GM18511 (cell line): ENCODE measurements at regions not wholly inside any gene's neighbourhood (a gene's known extent, or its start where the extent isn't known, plus 50 kb on each side); places are given as distances from the start of the nearest gene placed in this dataset.
"Not testable (repeated sequence)": the region's sequence is repeated elsewhere in the genome, so short reads cannot be mapped to it uniquely, and the experiment has no call there.

Experiments used
- ATAC-seq: cut with Tn5 transposase; IDR thresholded peaks from one replicate; pipeline ENCODE4 v1.9.1; 2021; ENCODE audit warnings: mild to moderate bottlenecking, moderate library complexity; ENCODE audit not compliant: unreplicated experiment

GRCh38 chr21:31609081-31609480 lies 50.4 kb upstream of the SOD1 start:
- ATAC-seq = no peak

- ATAC-seq = no peak
These were observed 51.7 kb upstream of the SOD1 start for GRCh38 chr21:31607791-31608190.

GRCh38 chr21:31606081-31606874 lies 53.2 kb upstream of the SOD1 start:
- ATAC-seq = no peak

- peak; percentile 75 for ATAC-seq
These were observed 54.8 kb upstream of the SOD1 start for GRCh38 chr21:31604591-31605190.

GRCh38 chr21:31599563-31599962 lies 59.9 kb upstream of the SOD1 start:
- no peak for ATAC-seq

GRCh38 chr21:31599013-31599412 lies 60.5 kb upstream of the SOD1 start:
- no peak for ATAC-seq

- no peak for ATAC-seq
These were observed 61.8 kb upstream of the SOD1 start for GRCh38 chr21:31597683-31598082.

- ATAC-seq = no peak
These were observed 63.4 kb upstream of the SOD1 start for GRCh38 chr21:31596055-31596454.

GRCh38 chr21:31594726-31595125 lies 64.8 kb upstream of the SOD1 start:
- no peak for ATAC-seq

GRCh38 chr21:31594279-31594678 lies 65.2 kb upstream of the SOD1 start:
- ATAC-seq = no peak

GRCh38 chr21:31592963-31593560 lies 66.4 kb upstream of the SOD1 start:
- ATAC-seq = no peak

- ATAC-seq = no peak
These were observed 67.0 kb upstream of the SOD1 start for GRCh38 chr21:31592516-31592915.

- no peak for ATAC-seq
These were observed 69.7 kb upstream of the SOD1 start for GRCh38 chr21:31589820-31590219.

GRCh38 chr21:31586118-31586517 lies 73.4 kb upstream of the SOD1 start:
- no peak for ATAC-seq

- not testable (repeated sequence) for ATAC-seq
These were observed 75.6 kb upstream of the SOD1 start for GRCh38 chr21:31583937-31584336.

GRCh38 chr21:31583498-31583897 lies 76.0 kb upstream of the SOD1 start:
- ATAC-seq = no peak

- ATAC-seq = peak; percentile 78
These were observed 78.6 kb upstream of the SOD1 start for GRCh38 chr21:31580866-31581276.

- ATAC-seq = no peak
These were observed 82.2 kb upstream of the SOD1 start for GRCh38 chr21:31577271-31577670.

GRCh38 chr21:31576428-31576827 lies 83.1 kb upstream of the SOD1 start:
- no peak for ATAC-seq

- ATAC-seq = no peak
These were observed 86.3 kb upstream of the SOD1 start for GRCh38 chr21:31573217-31573616.

- ATAC-seq = no peak
These were observed 87.6 kb upstream of the SOD1 start for GRCh38 chr21:31571879-31572278.
